ENCODE measurements at regions not wholly inside any gene's neighbourhood (a gene's known extent, or its start where the extent isn't known, plus 50 kb on each side); places are given as distances from the start of the nearest gene placed in this dataset.

- 65 to 78% (median 67%) methylated on average over 3 of the region's 3 CpGs for WGBS, 4 donors
- no peaks in the 10 kb centered on the region for H3K27me3 ChIP-seq
- no peak overlapping the region for H3K4me3 ChIP-seq
- no peaks in the 10 kb centered on the region for H3K36me3 ChIP-seq (replicated peaks in 1 of 2)
- peaks cover 0 to 3% (median 0%) of the 10 kb centered on the region in 3 donors for H3K9me3 ChIP-seq (replicated peaks in 1 of 3)
- H3K4me1 ChIP-seq (replicated peaks in 1 of 2) = no peaks in the 10 kb centered on the region
- TF ChIP-seq POLR2A (IDR thresholded peaks at IDR 0.05) = no peak
- TF ChIP-seq, protein P1, sequence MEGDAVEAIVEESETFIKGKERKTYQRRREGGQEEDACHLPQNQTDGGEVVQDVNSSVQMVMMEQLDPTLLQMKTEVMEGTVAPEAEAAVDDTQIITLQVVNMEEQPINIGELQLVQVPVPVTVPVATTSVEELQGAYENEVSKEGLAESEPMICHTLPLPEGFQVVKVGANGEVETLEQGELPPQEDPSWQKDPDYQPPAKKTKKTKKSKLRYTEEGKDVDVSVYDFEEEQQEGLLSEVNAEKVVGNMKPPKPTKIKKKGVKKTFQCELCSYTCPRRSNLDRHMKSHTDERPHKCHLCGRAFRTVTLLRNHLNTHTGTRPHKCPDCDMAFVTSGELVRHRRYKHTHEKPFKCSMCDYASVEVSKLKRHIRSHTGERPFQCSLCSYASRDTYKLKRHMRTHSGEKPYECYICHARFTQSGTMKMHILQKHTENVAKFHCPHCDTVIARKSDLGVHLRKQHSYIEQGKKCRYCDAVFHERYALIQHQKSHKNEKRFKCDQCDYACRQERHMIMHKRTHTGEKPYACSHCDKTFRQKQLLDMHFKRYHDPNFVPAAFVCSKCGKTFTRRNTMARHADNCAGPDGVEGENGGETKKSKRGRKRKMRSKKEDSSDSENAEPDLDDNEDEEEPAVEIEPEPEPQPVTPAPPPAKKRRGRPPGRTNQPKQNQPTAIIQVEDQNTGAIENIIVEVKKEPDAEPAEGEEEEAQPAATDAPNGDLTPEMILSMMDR (IDR thresholded peaks at IDR 0.05) = no peak
- DNase-seq = no peak
- intact Hi-C loops (cut with DNase I) = no loop called here
- no peak overlapping the region for H3K27ac ChIP-seq
Observed at GRCh38 chr6:155828989-155829388, 373.4 kb upstream of the NOX3 start.

DNA sequence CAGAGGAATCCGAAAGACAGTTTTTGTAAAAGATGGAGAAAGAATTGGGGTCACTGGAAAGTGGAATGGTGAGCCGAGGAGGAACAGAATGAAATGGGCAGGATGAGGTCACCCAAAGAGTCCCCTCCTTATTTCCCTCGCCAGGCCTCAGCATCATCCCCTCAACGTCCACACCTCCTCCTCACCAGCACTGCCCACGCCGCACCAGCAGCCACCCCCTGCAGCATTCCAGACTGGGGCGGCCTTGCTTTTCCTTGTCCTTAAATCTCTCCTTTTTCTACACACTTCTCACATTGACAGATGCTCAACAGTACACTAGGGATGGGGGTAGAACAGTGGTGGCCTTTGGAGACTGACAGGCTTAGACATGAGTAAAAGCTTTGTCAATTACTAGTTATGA lies 363.1 kb upstream of the NOX3 start:
- Histone ChIP-seq H3K27ac (no peak overlapping the region), H3K9me3 (replicated peaks in 1 of 3) (no peaks in the 10 kb centered on the region), H3K4me1 (replicated peaks in 1 of 2) (no peaks in the 10 kb centered on the region), H3K4me3 (no peak overlapping the region), H3K27me3 (no peaks in the 10 kb centered on the region), H3K36me3 (replicated peaks in 1 of 2) (no peaks in the 10 kb centered on the region)
- WGBS, 4 donors = 79 to 85% (median 81%) methylated on average over 6 to 7 of the region's 7 CpGs
- DNase-seq = no peak
- intact Hi-C loops (cut with DNase I) = no loop called here
- no peak for TF ChIP-seq POLR2A (IDR thresholded peaks at IDR 0.05)
- TF ChIP-seq, protein P1 (IDR thresholded peaks at IDR 0.05) = no peak

DNA sequence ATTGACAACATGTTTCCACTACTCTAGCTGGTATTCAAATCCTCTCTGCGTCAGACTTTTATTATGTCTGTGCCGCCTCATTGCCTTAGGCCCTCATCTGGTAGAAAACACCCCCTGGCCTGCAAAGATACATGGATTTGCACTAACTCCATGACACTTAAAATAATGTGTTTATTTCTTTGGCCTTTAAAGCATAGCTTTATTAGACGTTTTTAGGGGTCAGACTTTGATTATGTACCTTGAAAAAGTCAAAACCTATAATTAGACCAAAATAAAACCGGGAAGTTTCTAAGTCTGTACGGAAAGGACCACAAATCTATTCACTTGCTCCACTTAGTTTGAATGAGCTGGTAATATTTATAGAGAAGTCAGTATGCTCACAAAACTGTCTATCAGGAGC lies 357.9 kb upstream of the NOX3 start:
- H3K27me3 ChIP-seq = no peaks in the 10 kb centered on the region
- H3K4me3 ChIP-seq = no peak overlapping the region
- H3K4me1 ChIP-seq (replicated peaks in 1 of 2) = no peaks in the 10 kb centered on the region
- no peaks in the 10 kb centered on the region for H3K36me3 ChIP-seq (replicated peaks in 1 of 2)
- TF ChIP-seq, protein P1 (IDR thresholded peaks at IDR 0.05) = no peak
- no peak for TF ChIP-seq POLR2A (IDR thresholded peaks at IDR 0.05)
- no peak for DNase-seq
- H3K27ac ChIP-seq = no peak overlapping the region
- 81 to 86% (median 84%) methylated on average over 5 of the region's 5 CpGs for WGBS, 4 donors
- intact Hi-C loops (cut with DNase I) = no loop called here
- H3K9me3 ChIP-seq (replicated peaks in 1 of 3) = no peaks in the 10 kb centered on the region

GRCh38 chr6:155807243-155807642 lies 351.6 kb upstream of the NOX3 start:
- 86 to 92% (median 87%) methylated on average over 6 of the region's 6 CpGs for WGBS, 4 donors
- Histone ChIP-seq H3K36me3 (replicated peaks in 1 of 2) (no peaks in the 10 kb centered on the region), H3K27me3 (no peaks in the 10 kb centered on the region), H3K4me3 (no peak overlapping the region), H3K4me1 (replicated peaks in 1 of 2) (no peaks in the 10 kb centered on the region), H3K9me3 (replicated peaks in 1 of 3) (no peaks in the 10 kb centered on the region), H3K27ac (no peak overlapping the region)
- TF ChIP-seq, protein P1 (IDR thresholded peaks at IDR 0.05) = no peak
- TF ChIP-seq POLR2A (IDR thresholded peaks at IDR 0.05) = no peak
- intact Hi-C loops (cut with DNase I) = no loop called here
- DNase-seq = no peak
